ENCODE measurements at regions not wholly inside any gene's neighbourhood (a gene's known extent, or its start where the extent isn't known, plus 50 kb on each side); places are given as distances from the start of the nearest gene placed in this dataset.
A peak's percentile ranks its signal among the peaks of the same experiment; 100 is the strongest.
"Not testable (repeated sequence)": the region's sequence is repeated elsewhere in the genome, so short reads cannot be mapped to it uniquely, and the experiment has no call there.

- H3K9me3 Mint-ChIP-seq, result peaks cover 61% of the 10 kb centered on the region
- no peak overlapping the region for H3K4me3 Mint-ChIP-seq
- H3K27me3 Mint-ChIP-seq (ENCODE audit: low read depth, poor library complexity), result peaks cover 18% of the 10 kb centered on the region
- no peak for DNase-seq
- H3K36me3 Mint-ChIP-seq (ENCODE audit: low read depth), result peaks cover 29% of the 10 kb centered on the region
- no peak overlapping the region for H3K27ac Mint-ChIP-seq
- no peak for TF ChIP-seq CTCF (IDR thresholded peaks at IDR 0.05)
- H3K4me1 Mint-ChIP-seq, result peaks cover 10% of the 10 kb centered on the region
These were observed 183.9 kb downstream of the MYRFL start for GRCh38 chr12:70008944-70009343.

- Mint-ChIP-seq H3K27ac (no peak overlapping the region), H3K27me3 (ENCODE audit: low read depth, poor library complexity) (peaks cover 14% of the 10 kb centered on the region), H3K36me3 (ENCODE audit: low read depth) (peaks cover 29% of the 10 kb centered on the region), H3K4me1 (peaks cover 10% of the 10 kb centered on the region), H3K9me3 (peaks cover 61% of the 10 kb centered on the region), H3K4me3 (no peak overlapping the region)
- no peak for TF ChIP-seq CTCF (IDR thresholded peaks at IDR 0.05)
- DNase-seq, result no peak
These were observed 186.3 kb downstream of the MYRFL start for GRCh38 chr12:70011353-70011752.

GRCh38 chr12:70013016-70013415 is 188.0 kb downstream of the MYRFL start:
- peak overlapping the region; percentile 38 for H3K4me3 Mint-ChIP-seq
- peaks cover 10% of the 10 kb centered on the region for H3K4me1 Mint-ChIP-seq
- DNase-seq; H3K27ac Mint-ChIP-seq; H3K27me3 Mint-ChIP-seq (ENCODE audit: low read depth, poor library complexity): not testable (repeated sequence)
- peaks cover 26% of the 10 kb centered on the region for H3K36me3 Mint-ChIP-seq (ENCODE audit: low read depth)
- peaks cover 49% of the 10 kb centered on the region for H3K9me3 Mint-ChIP-seq

GRCh38 chr12:70028515-70028914 is 203.5 kb downstream of the MYRFL start:
- H3K36me3 Mint-ChIP-seq (ENCODE audit: low read depth), result no peaks in the 10 kb centered on the region
- no peak for TF ChIP-seq CTCF (IDR thresholded peaks at IDR 0.05)

GRCh38 chr12:70028918-70029317 is 203.9 kb downstream of the MYRFL start:
- H3K36me3 Mint-ChIP-seq (ENCODE audit: low read depth), result no peaks in the 10 kb centered on the region
- no peak for DNase-seq
- peaks cover 4% of the 10 kb centered on the region for H3K4me1 Mint-ChIP-seq
- H3K27me3 Mint-ChIP-seq (ENCODE audit: low read depth, poor library complexity), result peaks cover 6% of the 10 kb centered on the region
- TF ChIP-seq CTCF (IDR thresholded peaks at IDR 0.05), result no peak
- peaks cover 3% of the 10 kb centered on the region for H3K9me3 Mint-ChIP-seq
- H3K4me3 Mint-ChIP-seq, result no peak overlapping the region
- no peak overlapping the region for H3K27ac Mint-ChIP-seq

More at GRCh38 chr12:70028515-70028914, 203.5 kb downstream of the MYRFL start:
- no peak for DNase-seq
- Mint-ChIP-seq H3K9me3 (peaks cover 5% of the 10 kb centered on the region), H3K27me3 (ENCODE audit: low read depth, poor library complexity) (peaks cover 6% of the 10 kb centered on the region), H3K27ac (no peak overlapping the region), H3K4me3 (no peak overlapping the region), H3K4me1 (peaks cover 4% of the 10 kb centered on the region)

GRCh38 chr12:70031046-70031445 is 206.0 kb downstream of the MYRFL start:
- no peak for TF ChIP-seq CTCF (IDR thresholded peaks at IDR 0.05)
- no peaks in the 10 kb centered on the region for H3K36me3 Mint-ChIP-seq (ENCODE audit: low read depth)
- no peak overlapping the region for H3K4me3 Mint-ChIP-seq
- DNase-seq, result no peak
- peaks cover 4% of the 10 kb centered on the region for H3K4me1 Mint-ChIP-seq
- no peaks in the 10 kb centered on the region for H3K27me3 Mint-ChIP-seq (ENCODE audit: low read depth, poor library complexity)
- peak overlapping the region; percentile 17 for H3K27ac Mint-ChIP-seq
- H3K9me3 Mint-ChIP-seq, result peaks cover 14% of the 10 kb centered on the region

Data from nephron progenitor cell (in vitro differentiated cells).